Ectodermal cell (in vitro differentiated cells): ENCODE measurements at regions not wholly inside any gene's neighbourhood (a gene's known extent, or its start where the extent isn't known, plus 50 kb on each side); places are given as distances from the start of the nearest gene placed in this dataset.

Experiments used
- H3K27ac ChIP-seq: 2 replicates; pipeline ENCODE4 v1.7.0; 2013; ENCODE audit warnings: mild to moderate bottlenecking, low read depth, low read length; ENCODE audit not compliant: insufficient read depth, poor library complexity, severe bottlenecking
- H3K27me3 ChIP-seq: 2 replicates; pipeline ENCODE4 v1.7.0; 2013; ENCODE audit warnings: mild to moderate bottlenecking, low read length; ENCODE audit not compliant: insufficient read depth, control insufficient read depth, poor library complexity, severe bottlenecking
- H3K36me3 ChIP-seq: one replicate; pipeline ENCODE4 v1.7.0; 2013; ENCODE audit warnings: low read length; ENCODE audit not compliant: control insufficient read depth, insufficient read depth
- H3K4me1 ChIP-seq: one replicate; pipeline ENCODE4 v1.7.0; 2013; ENCODE audit warnings: low read length; ENCODE audit not compliant: control insufficient read depth, insufficient read depth
- H3K4me3 ChIP-seq: 2 replicates; pipeline ENCODE4 v1.7.0; 2013; ENCODE audit warnings: low read depth, low read length, control low read depth; ENCODE audit not compliant: insufficient read depth
- H3K9me3 ChIP-seq: 2 replicates; pipeline ENCODE4 v1.7.0; 2013; ENCODE audit warnings: mild to moderate bottlenecking, low read length, moderate library complexity; ENCODE audit not compliant: control insufficient read depth
- WGBS, 2 experiments: methylation state at CpG; one replicate each; pipeline ENCODE4 v1.1.7; 2013; ENCODE audit warnings: missing lambda C conversion rate in 2 of 2; 5-methylcytosine and 5-hydroxymethylcytosine counted together

GRCh38 chr6:113411011-113411410 lies 446.1 kb upstream of the MARCKS start:
- H3K36me3 ChIP-seq: no peaks in the 10 kb centered on the region
- H3K27me3 ChIP-seq: no peaks in the 10 kb centered on the region
- H3K27ac ChIP-seq: no peak overlapping the region
- H3K4me1 ChIP-seq: no peaks in the 10 kb centered on the region
- H3K4me3 ChIP-seq: no peak overlapping the region
- H3K9me3 ChIP-seq: no peaks in the 10 kb centered on the region

DNA sequence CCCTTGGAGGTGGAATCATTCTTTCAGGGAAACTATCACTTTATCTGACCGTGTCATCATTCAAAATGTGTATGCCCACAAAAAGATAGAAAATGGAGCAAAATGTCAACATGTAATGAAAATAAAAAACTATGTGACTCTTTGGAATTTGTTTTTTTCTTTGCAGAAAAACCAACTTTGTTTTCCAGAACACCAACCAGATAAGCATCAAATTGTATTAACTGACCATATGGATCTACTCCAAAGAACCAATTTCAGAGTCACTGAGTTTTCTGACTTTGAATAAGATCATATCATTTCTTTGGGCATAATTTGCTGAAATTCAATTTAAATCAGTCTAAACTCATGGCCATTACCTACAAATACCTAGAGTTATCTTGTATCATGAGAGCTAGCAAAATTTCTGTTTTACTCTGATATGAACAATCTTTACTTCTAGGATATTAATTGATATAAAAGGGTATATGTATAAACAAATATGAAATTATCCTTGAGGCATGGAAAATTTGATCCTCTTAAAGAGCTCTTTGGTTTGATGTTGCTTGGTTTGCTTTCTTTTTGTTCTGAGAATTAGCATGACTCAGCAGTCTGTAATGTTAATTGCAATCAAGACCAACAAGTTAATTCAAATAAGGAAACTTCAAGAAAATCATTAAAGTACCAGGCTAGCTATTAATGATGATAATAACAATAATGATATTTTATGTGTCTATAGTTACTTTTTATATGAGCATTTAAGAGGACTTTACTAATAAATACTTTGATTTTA lies 444.4 kb upstream of the MARCKS start:
- 93% methylated on average over 1 of the region's 1 CpG; no CpG with 5 or more reads in 1 of the 2 experiments for WGBS, 2 experiments
- H3K27me3 ChIP-seq: no peaks in the 10 kb centered on the region
- no peak overlapping the region for H3K27ac ChIP-seq
- H3K4me3 ChIP-seq: no peak overlapping the region
- no peaks in the 10 kb centered on the region for H3K4me1 ChIP-seq
- no peaks in the 10 kb centered on the region for H3K9me3 ChIP-seq
- H3K36me3 ChIP-seq: no peaks in the 10 kb centered on the region

GRCh38 chr6:113414511-113414910 lies 442.6 kb upstream of the MARCKS start:
- 67 to 100% methylated on average over 2 to 3 of the region's 3 CpGs for WGBS, 2 experiments
- no peaks in the 10 kb centered on the region for H3K27me3 ChIP-seq
- no peak overlapping the region for H3K4me3 ChIP-seq
- H3K9me3 ChIP-seq: no peaks in the 10 kb centered on the region
- no peaks in the 10 kb centered on the region for H3K4me1 ChIP-seq
- no peaks in the 10 kb centered on the region for H3K36me3 ChIP-seq
- H3K27ac ChIP-seq: no peak overlapping the region

DNA sequence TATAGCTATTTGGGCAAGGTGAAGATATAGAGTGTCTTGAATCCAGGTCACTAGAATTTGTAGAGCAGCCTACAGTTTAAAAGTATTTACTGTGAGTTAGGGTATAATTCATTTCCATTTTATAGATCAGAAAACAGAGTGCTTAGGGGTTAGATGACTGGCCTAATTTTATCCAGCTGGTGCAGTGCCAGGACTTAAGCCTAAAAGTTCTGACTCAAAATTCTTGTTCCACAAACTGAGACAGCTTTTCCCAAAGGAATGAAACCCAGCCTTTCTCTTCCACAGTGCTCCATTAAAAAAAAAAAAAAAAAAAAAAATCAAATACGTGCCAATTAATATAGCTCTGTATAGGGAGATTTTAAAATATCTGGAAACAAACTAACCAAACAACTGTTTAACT lies 441.0 kb upstream of the MARCKS start:
- Histone ChIP-seq H3K36me3 (no peaks in the 10 kb centered on the region), H3K4me3 (no peak overlapping the region), H3K27ac (no peak overlapping the region), H3K9me3 (no peaks in the 10 kb centered on the region), H3K27me3 (no peaks in the 10 kb centered on the region), H3K4me1 (no peaks in the 10 kb centered on the region)
- no CpG with 5 or more reads among the region's 1 CpG for WGBS, 2 experiments

DNA sequence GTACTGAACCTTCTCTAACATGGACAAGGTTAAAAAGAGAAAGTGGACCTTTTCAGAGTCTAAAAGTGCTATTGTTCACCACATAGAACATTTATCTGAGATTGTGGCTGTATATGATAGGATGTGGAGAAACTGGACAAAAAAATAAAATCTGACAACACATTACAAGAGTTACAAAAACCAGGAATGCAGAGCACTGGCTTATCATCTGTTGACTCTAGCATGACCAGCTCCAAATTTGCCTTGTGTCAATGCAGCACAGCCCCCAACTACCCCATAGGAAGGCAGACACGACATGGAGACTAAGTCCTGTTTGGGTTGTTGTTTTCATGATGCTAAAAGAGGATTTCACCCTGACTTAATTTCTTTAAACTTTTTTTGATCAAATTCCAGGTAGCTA lies 436.9 kb upstream of the MARCKS start:
- H3K4me1 ChIP-seq: no peaks in the 10 kb centered on the region
- H3K36me3 ChIP-seq: no peaks in the 10 kb centered on the region
- no peak overlapping the region for H3K4me3 ChIP-seq
- H3K27ac ChIP-seq: no peak overlapping the region
- H3K27me3 ChIP-seq: no peaks in the 10 kb centered on the region
- no peaks in the 10 kb centered on the region for H3K9me3 ChIP-seq
- WGBS, 2 experiments: 100% methylated on average over 1 of the region's 1 CpG; no CpG with 5 or more reads in 1 of the 2 experiments

DNA sequence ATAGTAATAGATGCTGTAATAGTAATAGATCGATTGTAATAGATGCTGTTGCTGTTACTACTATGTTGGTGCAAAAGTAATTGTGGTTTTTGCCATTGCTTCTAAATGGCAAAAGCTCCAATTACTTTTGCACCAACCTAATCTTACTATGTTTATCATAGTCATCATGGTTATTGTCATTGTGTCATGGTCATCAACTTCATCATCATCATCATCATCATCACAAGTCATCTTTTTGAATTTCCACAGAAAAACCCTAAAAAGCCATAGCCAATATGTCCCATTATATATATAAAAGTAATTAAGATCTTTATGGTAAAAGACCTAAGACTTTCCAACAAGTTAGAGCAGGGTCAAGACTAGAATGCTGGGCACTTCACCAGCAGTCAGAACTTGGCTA lies 435.1 kb upstream of the MARCKS start:
- Histone ChIP-seq H3K4me3 (no peak overlapping the region), H3K4me1 (no peaks in the 10 kb centered on the region), H3K9me3 (no peaks in the 10 kb centered on the region), H3K27ac (no peak overlapping the region), H3K27me3 (no peaks in the 10 kb centered on the region), H3K36me3 (no peaks in the 10 kb centered on the region)
- WGBS, 2 experiments: 94% methylated on average over 1 of the region's 1 CpG

DNA sequence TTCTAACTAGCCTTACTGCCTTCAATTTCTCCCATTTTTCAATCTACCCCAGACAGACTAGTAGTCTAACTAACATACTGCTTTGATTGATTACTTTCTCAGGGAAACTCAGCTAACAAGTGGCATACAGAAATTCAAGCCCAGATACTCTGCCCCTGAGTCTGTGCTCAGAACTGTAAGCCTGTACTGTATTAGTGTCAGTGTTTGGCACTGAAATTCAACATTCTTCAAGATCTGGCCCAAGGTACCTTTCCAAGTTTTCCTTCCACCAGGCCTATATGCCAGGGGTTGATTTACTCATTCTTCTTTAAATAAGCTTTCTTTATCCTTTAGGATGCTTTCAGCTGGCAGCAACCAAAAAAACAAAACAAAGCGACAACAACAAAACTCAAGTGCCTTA lies 433.2 kb upstream of the MARCKS start:
- no CpG with 5 or more reads among the region's 1 CpG for WGBS, 2 experiments

DNA sequence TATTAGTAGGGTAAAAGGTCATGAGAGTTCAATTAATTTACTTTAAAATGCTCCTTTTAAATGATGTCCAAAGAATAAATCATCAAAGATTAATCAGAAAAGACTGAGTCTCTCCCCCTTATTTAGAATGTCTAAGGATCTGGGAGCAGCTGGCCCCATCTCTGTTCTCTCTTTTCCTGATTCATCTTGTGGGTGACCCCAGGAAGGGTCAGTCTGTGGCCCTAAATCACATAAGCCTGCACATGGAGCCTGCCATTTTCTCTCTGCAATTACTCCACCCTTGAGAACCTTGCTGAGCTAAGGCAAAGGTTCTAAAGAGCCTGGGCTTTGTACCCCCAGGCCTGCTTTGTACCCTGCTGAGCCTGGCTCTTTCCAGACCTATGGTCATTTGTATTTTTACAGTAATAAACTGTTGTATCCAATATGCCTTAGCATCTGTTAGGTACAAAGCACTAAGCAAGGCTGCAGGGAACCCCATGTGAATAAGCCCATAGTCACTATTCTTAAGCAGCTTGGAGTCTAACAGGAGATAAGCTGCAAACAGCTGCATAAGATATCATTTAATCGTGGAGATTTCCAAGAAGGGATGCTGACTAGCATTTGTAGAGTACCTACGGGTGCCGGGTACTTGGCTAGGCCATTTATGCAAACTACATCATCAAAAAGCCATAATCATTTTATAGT lies 431.0 kb upstream of the MARCKS start:
- WGBS, 2 experiments: 90 to 93% methylated on average over 2 to 3 of the region's 3 CpGs
- Histone ChIP-seq H3K27me3 (no peaks in the 10 kb centered on the region), H3K9me3 (no peaks in the 10 kb centered on the region), H3K27ac (no peak overlapping the region), H3K36me3 (no peaks in the 10 kb centered on the region), H3K4me3 (no peak overlapping the region), H3K4me1 (no peaks in the 10 kb centered on the region)

More for the DNA sequence above, 433.2 kb upstream of the MARCKS start:
- Histone ChIP-seq H3K27ac (no peak overlapping the region), H3K27me3 (no peaks in the 10 kb centered on the region), H3K9me3 (no peaks in the 10 kb centered on the region), H3K4me3 (no peak overlapping the region), H3K36me3 (no peaks in the 10 kb centered on the region), H3K4me1 (no peaks in the 10 kb centered on the region)

DNA sequence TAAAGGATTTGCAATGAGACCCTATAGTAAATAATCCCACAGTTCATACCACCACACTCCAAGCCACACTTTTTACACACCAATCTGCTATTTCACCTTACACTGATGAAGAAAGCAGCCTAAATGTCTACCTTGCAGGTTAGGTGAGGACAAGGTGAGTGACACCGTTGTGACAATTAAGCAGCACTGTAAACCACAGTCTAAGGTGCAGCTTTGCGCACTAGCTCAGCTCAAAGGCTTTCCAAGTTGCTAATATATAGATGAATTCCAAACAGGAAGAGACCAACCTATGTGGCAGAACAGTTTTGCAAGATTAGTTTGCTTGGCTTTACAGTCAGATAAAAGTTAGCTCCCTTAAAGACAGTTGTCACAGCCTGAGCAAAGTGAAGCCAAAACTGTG lies 429.5 kb upstream of the MARCKS start:
- 94% methylated on average over 2 of the region's 2 CpGs for WGBS, 2 experiments
- H3K4me1 ChIP-seq: no peaks in the 10 kb centered on the region

DNA sequence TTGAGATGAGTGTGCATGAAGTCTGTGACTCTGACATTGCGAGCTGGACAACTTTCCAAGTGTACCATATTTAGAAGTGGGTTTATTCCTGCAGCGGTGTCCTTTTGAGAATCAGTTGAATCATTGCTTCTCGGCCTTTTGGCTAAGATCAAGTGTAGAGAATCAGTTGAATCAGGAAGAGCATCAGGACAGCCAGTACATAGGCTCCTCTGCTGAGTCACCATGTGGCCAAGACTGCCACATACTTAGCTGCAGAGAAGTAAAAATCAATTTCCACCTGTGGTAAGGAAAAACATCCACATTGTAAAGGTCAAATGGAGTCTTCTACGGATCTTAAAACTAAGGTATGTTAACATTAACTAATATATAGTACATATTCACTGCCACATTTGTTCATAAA lies 428.4 kb upstream of the MARCKS start:
- no peak overlapping the region for H3K4me3 ChIP-seq
- 79 to 83% methylated on average over 3 of the region's 4 CpGs for WGBS, 2 experiments
- H3K9me3 ChIP-seq: no peaks in the 10 kb centered on the region
- no peaks in the 10 kb centered on the region for H3K4me1 ChIP-seq
- no peaks in the 10 kb centered on the region for H3K27me3 ChIP-seq
- no peak overlapping the region for H3K27ac ChIP-seq
- no peaks in the 10 kb centered on the region for H3K36me3 ChIP-seq

More for the DNA sequence above, 429.5 kb upstream of the MARCKS start:
- H3K36me3 ChIP-seq: no peaks in the 10 kb centered on the region
- H3K9me3 ChIP-seq: no peaks in the 10 kb centered on the region
- H3K27ac ChIP-seq: no peak overlapping the region
- no peak overlapping the region for H3K4me3 ChIP-seq
- H3K27me3 ChIP-seq: no peaks in the 10 kb centered on the region
